Smooth muscle cell (in vitro differentiated cells): ENCODE measurements at regions not wholly inside any gene's neighbourhood (a gene's known extent, or its start where the extent isn't known, plus 50 kb on each side); places are given as distances from the start of the nearest gene placed in this dataset.

Experiments used
- DNase-seq: peaks from one replicate; lab custom pipeline; 2025; ENCODE audit not compliant: unreplicated experiment; lab: John Stamatoyannopoulos, UW
- H2AFZ ChIP-seq: fragments of 200-600 bp; sonication (generic); 2 replicates; pipeline ENCODE4 v1.6.0; 2016; ENCODE audit warnings: antibody characterized with exemption, low read depth, mild to moderate bottlenecking
- H3F3A ChIP-seq: fragments of 200-600 bp; sonication (generic); 2 replicates; pipeline ENCODE4 v1.6.0; 2017; ENCODE audit warnings: antibody characterized with exemption, low read depth
- H3K27ac ChIP-seq: fragments of 200-600 bp; sonication (generic); 2 replicates; pipeline ENCODE4 v1.5.1; 2016; ENCODE audit warnings: low read depth, mild to moderate bottlenecking
- H3K27me3 ChIP-seq: fragments of 200-600 bp; sonication (generic); 2 replicates; pipeline ENCODE4 v1.6.1; 2016; ENCODE audit warnings: low read depth, mild to moderate bottlenecking
- H3K36me3 ChIP-seq: fragments of 200-600 bp; sonication (generic); 2 replicates; pipeline ENCODE4 v1.5.1; 2016; ENCODE audit warnings: low read depth
- H3K4me1 ChIP-seq: fragments of 200-600 bp; sonication (generic); 2 replicates; pipeline ENCODE4 v1.5.1; 2016; ENCODE audit warnings: low read depth
- H3K4me2 ChIP-seq: fragments of 200-600 bp; sonication (generic); 2 replicates; pipeline ENCODE4 v1.6.0; 2016; ENCODE audit warnings: mild to moderate bottlenecking
- H3K4me3 ChIP-seq: fragments of 200-600 bp; sonication (generic); 2 replicates; pipeline ENCODE4 v1.5.1; 2016; ENCODE audit warnings: mild to moderate bottlenecking
- H3K79me2 ChIP-seq: fragments of 200-600 bp; sonication (generic); 2 replicates; pipeline ENCODE4 v1.6.0; 2016; ENCODE audit warnings: low read depth, mild to moderate bottlenecking
- H3K9ac ChIP-seq: fragments of 200-600 bp; sonication (generic); 2 replicates; pipeline ENCODE4 v1.6.0; 2016; ENCODE audit warnings: low read depth
- H3K9me3 ChIP-seq: fragments of 200-600 bp; sonication (generic); replicated peaks from 2 replicates; pipeline ENCODE4 v1.5.1; 2016; ENCODE audit warnings: low read depth
- H4K20me1 ChIP-seq: fragments of 200-600 bp; sonication (generic); 2 replicates; pipeline ENCODE4 v1.6.0; 2016; ENCODE audit warnings: low read depth
- CTCF ChIP-seq: fragments of 200-600 bp; sonication (generic); IDR thresholded peaks from 2 replicates; pipeline ENCODE4 v1.5.1; 2017; ENCODE audit warnings: borderline replicate concordance, mild to moderate bottlenecking, antibody characterized with exemption; ENCODE audit not compliant: insufficient read depth, poor library complexity, severe bottlenecking
- WGBS: methylation state at CpG from one replicate; pipeline ENCODE4 v1.1.7; 2016; ENCODE audit warnings: low lambda C conversion rate; 5-methylcytosine and 5-hydroxymethylcytosine counted together

DNA sequence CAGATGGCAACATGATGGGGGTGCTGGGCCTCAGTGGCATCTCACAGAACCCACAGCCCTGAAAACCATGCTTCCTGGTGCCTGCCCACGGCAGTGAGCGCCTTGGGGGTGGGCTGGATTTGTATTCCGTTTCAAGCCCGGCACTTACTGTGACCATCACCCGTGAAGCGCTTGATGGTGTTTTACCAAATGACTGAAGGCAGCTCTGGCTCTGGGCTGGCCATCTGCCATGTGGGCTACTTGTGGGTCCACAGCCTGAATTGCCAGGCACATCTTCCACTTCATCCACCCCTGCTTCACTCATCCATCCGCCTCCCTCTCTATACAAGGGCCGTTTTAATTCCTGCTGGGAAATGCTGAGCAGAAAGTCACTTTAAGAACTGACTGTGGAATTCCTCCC is 250.9 kb upstream of the GMDS start:
- H3K4me3 ChIP-seq, result no peak overlapping the region
- no peak for TF ChIP-seq CTCF
- DNase-seq, result no peak

DNA sequence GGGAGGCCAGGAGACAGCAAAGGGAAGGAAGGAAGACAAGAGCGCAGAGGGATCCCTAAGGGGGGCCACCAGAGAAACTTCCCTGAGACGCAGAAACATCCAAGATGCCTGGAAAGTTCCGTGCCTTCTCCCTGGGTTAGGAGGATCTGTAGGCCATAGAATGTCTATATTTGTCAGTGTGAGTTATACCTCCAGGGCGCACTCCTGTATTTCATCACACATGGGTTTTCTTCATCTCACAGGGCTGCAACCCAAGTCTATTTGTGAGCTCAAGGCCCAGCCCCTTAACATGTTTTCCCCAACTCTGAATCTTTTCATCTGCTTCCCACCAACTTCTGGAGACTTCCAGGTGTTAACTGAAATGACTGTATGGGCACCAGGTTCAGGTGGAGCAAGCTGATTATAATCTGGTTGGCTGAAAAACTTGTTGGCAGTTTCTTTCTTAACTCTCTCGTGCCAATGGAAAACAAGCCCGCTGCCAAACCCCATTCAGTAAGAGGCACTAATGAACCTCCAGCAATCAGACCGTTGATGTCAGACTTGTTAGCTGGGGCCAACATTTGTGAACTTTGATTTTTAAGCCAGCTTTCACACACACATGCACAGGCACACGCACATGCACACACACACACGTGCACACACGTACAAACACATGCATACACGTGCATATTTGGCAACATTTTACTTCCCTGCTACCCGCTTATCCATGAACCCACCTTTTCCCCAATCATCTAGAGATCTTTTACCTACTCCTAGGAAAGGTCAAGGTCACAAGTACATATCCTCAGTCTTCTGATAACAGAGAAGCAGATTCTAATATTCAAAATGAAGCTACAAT is 247.5 kb upstream of the GMDS start:
- Histone ChIP-seq H3F3A (no peaks in the 10 kb centered on the region), H3K27ac (no peak overlapping the region), H2AFZ (no peak overlapping the region), H3K4me3 (no peak overlapping the region), H3K4me2 (no peak overlapping the region), H3K36me3 (no peaks in the 10 kb centered on the region), H4K20me1 (no peaks in the 10 kb centered on the region), H3K9ac (no peak overlapping the region), H3K79me2 (no peaks in the 10 kb centered on the region), H3K9me3 (no peaks in the 10 kb centered on the region), H3K27me3 (no peaks in the 10 kb centered on the region), H3K4me1 (no peaks in the 10 kb centered on the region)
- no peak for TF ChIP-seq CTCF
- WGBS, result 90% methylated on average over 12 of the region's 12 CpGs
- no peak for DNase-seq

More for the DNA sequence above, 250.9 kb upstream of the GMDS start:
- H3K9me3 ChIP-seq, result no peaks in the 10 kb centered on the region
- H3K27me3 ChIP-seq, result no peaks in the 10 kb centered on the region
- H3K27ac ChIP-seq, result no peak overlapping the region
- H3K79me2 ChIP-seq, result no peaks in the 10 kb centered on the region
- H2AFZ ChIP-seq, result no peak overlapping the region
- H4K20me1 ChIP-seq, result no peaks in the 10 kb centered on the region
- H3F3A ChIP-seq, result no peaks in the 10 kb centered on the region
- H3K4me1 ChIP-seq, result no peaks in the 10 kb centered on the region
- H3K9ac ChIP-seq, result no peak overlapping the region
- WGBS, result 90% methylated on average over 8 of the region's 8 CpGs
- no peaks in the 10 kb centered on the region for H3K36me3 ChIP-seq
- H3K4me2 ChIP-seq, result no peak overlapping the region

DNA sequence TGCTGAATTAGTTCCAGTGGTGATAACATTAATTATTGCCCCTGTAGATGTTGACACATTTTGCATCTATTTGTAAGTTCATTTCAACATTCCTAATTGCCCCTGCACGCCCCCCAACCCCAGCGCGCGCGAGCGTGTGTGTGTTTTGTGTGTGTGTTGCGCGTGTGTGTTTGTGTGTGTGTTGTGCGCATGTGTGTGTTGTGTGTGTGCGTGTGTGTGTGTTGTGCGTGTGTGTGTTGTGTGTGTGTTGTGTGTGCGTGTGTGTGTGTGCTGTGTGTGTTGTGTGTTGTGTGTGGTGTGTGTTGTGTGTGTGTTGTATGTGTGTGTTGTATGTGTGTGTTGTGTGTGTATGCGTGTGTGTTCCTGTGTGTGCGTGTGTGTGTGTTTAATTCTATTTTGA is 245.7 kb upstream of the GMDS start:
- Histone ChIP-seq H3K9me3 (no peaks in the 10 kb centered on the region), H3K27me3 (no peaks in the 10 kb centered on the region), H3K27ac (no peak overlapping the region), H3K36me3 (no peaks in the 10 kb centered on the region), H3K9ac (no peak overlapping the region), H4K20me1 (no peaks in the 10 kb centered on the region), H3K4me3 (no peak overlapping the region), H3K79me2 (no peaks in the 10 kb centered on the region), H3F3A (no peaks in the 10 kb centered on the region), H3K4me1 (no peaks in the 10 kb centered on the region), H3K4me2 (no peak overlapping the region), H2AFZ (no peak overlapping the region)
- WGBS, result 96% methylated on average over 13 of the region's 14 CpGs
- no peak for TF ChIP-seq CTCF
- DNase-seq, result no peak

- Histone ChIP-seq H3K27ac (no peak overlapping the region), H3K27me3 (no peaks in the 10 kb centered on the region), H3K79me2 (no peaks in the 10 kb centered on the region), H3K9ac (no peak overlapping the region), H3K4me1 (no peaks in the 10 kb centered on the region), H3K36me3 (no peaks in the 10 kb centered on the region), H3K9me3 (no peaks in the 10 kb centered on the region), H4K20me1 (no peaks in the 10 kb centered on the region), H3F3A (no peaks in the 10 kb centered on the region), H3K4me3 (no peak overlapping the region), H2AFZ (no peak overlapping the region), H3K4me2 (no peak overlapping the region)
- DNase-seq, result no peak
- no peak for TF ChIP-seq CTCF
- WGBS, result 86% methylated on average over 6 of the region's 6 CpGs
Observed at GRCh38 chr6:2488578-2488977, 243.2 kb upstream of the GMDS start.
